Glomerular visceral epithelial cell (primary cell): ENCODE measurements at regions not wholly inside any gene's neighbourhood (a gene's known extent, or its start where the extent isn't known, plus 50 kb on each side); places are given as distances from the start of the nearest gene placed in this dataset.
"Not testable (repeated sequence)": the region's sequence is repeated elsewhere in the genome, so short reads cannot be mapped to it uniquely, and the experiment has no call there.

Experiments
- DNase-seq: peaks from one replicate; pipeline ENCODE4 v3.0.0-alpha.2; 2016; ENCODE audit errors: extremely low spot score

GRCh38 chr14:103186909-103187586, 63.8 kb downstream of the TNFAIP2 start:
- no peak for DNase-seq

DNA sequence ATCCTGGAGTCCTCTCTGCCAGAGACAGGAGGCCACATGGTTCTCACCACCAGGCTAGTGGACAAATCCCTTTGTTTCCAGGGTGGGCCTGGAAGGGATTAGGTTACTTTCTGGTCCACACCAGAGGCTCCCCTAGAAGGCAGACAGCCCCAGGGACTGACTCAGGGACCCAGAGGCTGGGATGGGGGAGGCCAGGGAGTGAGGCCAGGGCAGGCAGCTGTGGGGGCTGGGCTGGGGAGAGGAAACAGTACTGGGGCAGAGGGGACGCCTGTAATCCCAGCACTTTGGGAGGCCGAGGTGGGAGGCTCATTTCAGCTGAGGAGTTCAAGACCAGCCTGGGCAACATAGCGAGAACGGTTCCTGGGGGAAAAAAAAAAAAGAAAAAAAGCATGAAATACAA, 64.7 kb downstream of the TNFAIP2 start:
- no peak for DNase-seq

GRCh38 chr14:103188810-103189480, 65.7 kb downstream of the TNFAIP2 start:
- DNase-seq: peak; percentile 30

DNA sequence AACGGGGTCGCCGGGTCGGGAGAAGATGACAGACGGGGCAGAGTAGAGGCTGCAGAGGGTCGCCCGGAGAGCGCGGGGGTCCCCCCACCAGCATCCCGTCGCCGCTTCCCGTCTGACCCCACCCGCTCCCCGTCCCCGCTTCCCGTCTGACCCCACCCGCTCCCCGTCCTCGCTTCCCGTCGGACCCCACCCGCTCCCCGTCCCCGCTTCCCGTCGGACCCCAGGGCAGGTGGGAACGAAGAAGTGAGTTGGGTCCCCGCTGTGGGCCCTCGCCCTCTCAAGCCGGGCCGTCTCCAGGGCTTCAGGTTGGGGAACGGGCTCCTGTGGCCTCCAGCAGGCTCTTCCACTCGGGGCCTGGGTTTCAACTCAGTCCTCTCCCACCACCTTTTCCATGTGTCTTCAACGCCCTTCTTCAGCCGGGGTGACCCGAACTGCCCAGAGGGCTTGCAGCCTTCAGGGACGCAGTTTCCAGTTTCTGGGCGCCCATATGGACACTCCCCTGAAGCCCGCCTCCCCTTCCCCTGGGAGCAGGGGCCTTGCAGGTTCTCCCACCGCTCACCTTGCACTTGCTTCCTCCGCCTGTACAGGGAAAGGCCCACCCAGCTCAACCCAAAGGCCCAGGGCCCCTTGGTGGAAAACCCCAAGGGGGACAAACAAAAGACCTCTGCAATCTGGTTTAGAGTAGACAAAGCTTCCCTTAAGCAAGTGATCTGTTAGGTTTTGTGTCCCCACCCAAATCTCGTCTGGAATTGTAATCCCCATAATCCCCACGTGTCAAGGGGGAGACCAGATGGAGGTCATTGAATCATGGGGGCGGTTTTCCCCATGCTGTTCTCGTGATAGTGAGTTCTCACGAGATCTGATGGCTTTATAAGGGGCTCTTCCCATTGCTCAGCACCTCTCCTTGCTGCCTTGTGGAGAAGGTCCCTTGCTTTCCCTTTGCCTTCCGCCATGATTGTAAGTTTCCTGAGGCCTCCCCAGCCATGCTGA, 66.5 kb downstream of the TNFAIP2 start:
- DNase-seq: no peak

GRCh38 chr14:103190741-103191140, 67.5 kb downstream of the TNFAIP2 start:
- no peak for DNase-seq

DNA sequence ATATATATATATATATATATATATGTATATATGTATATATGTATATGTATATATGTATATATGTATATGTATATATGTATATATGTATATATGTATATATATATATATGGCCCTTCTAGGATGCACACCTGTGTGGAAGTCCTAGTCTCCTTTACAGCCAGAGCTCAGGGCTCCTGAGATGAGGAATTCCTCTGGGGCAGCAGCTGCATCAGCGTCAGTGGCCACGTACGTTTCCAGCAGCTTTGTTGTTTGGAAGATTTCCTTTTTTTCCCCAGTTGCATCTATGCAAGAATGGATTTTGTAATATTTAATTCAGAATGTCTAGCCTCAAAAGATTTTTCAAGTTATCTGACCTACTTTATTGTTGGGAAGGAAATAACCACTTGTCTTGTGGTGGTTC, 68.6 kb downstream of the TNFAIP2 start:
- DNase-seq: no peak

- DNase-seq: no peak
These were observed 69.1 kb downstream of the TNFAIP2 start for GRCh38 chr14:103192246-103192840.

- not testable (repeated sequence) for DNase-seq
These were observed 69.6 kb downstream of the TNFAIP2 start for GRCh38 chr14:103192861-103193260.

DNA sequence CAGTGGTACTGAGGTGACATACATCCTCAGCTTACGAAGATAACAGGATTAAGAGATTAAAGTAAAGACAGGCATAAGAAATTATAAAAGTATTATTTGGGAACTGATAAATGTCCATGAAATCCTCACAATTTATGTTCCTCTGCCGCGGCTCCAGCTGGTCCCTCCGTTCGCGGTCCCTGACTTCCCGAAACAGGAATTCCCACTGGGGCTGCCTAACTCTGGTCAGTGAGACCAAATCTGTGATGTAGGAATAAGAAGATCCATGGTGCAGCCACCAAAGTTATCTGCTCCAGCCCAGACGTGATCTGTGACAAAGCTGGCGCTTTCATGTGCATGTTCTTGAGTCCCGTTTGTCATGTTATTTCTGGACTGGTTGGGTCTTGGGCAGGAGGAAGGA, 70.2 kb downstream of the TNFAIP2 start:
- not testable (repeated sequence) for DNase-seq

DNA sequence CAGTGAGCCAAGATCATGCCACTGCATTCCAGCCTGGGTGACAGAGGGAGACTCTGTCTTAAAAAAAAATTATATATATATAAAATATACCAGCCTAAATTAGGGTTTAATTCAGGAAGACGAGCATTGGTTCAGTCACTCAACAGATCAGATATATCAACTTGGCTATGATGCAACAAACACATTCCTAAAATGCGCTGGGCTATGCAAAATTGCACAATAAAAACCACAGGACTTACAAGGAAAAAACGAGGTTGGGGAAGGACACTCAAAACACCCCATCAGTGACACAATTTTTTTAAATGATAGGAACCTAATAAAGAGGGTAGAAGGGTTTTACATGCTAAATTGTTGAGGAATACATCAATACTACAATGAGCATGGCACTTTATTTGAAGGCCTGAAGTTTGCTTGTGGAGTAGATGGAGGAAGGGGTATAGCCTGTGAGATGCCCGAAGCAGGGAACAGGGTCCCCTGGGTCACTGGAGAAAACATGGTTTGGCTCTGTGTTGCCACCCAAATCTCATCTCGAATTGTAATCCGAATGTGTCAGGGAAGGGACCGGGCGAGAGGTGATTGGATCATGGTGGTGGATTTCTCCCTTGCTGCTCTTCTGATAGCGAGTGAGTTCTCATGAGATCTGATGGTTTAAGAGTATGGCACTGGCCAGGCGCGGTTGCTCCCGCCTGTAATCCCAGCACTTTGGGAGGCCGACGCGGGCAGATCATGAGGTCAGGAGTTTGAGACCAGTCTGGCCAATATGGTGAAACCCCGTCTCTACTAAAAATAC, 71.2 kb downstream of the TNFAIP2 start:
- DNase-seq: peak; percentile 62

GRCh38 chr14:103195828-103196615, 72.8 kb downstream of the TNFAIP2 start:
- no peak for DNase-seq

DNA sequence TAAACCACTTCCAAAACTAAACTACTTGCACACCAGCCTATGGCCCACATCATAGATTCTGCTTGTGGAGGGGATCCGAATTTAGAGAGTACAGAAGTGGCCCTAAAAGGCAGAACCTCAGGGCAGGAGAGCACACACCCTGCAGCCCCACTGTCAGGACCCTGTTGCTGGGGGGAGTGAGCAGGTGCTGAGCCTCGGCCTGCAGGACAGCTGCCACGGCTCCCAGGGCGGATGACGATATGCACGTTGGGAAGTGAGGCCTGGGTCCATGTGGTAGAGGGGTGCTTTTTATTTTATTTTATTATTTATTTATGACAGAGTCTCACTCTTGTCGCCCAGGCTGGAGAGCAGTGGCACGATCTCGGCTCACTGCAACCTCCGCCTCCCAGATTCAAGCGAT, 73.5 kb downstream of the TNFAIP2 start:
- no peak for DNase-seq

DNA sequence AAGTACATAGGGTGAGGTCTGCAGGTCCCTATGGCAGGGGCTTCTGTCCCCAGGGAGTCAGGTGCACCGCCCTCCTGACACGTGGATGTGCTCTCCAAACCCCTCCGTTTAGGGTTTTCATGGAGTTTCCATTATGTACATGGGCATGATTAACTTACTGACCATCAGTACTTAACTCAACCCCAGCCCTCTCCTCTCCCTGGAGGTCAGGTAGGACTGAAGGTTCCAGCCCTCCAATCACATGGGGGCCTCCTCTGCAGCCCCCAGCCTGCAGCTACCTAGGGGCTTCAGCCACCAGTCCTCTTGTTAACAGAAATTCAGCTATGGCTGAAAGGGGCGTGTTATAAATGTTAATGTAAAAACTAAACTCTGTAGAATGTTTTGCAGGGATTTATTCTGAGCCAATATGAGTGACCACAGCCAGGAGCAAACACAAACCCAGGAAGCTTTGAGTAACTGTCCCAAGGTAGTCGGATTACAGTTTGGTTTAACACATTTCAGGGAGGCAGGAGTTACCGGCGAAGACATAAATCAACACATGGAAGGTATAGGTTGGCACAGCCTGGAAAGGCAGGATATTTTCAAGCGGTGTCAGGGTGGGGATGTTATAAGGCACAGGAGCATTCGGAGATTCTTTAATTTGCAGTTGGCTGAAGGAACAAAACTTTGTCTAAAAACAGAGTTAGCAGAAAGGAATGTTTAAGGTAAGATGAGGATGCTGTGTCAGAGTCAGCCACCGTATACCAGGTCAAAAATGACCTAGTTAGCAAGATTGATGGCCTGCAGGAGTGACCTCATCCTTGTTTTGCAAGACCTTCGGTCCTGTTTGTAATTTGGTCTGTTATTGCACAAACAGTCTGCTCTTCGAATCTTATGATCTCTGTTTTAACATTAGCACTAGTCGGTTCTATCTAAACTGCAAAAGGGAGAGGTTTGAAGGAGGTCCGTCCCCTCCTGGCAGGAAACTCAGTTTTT, 75.2 kb downstream of the TNFAIP2 start:
- peak; percentile 35 for DNase-seq

DNA sequence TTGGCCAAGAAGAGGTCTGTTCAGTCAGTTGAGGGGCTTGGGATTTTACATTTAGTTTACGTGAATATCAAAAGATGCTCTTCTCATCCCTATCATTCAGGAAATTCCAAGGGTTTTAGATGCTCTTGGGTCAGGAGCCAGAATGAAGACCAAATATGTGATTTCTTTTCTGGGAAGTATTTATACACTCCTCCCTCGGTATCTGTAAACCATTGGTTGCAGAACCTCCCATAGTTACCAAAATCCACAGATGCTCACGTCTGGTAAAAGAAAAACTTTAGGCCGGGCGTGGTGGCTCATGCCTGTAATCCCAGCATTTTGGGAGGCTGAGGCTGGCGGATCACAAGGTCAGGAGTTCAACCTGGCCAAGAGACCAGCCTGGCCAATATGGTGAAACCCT, 75.9 kb downstream of the TNFAIP2 start:
- DNase-seq: no peak

- no peak for DNase-seq
These were observed 78.5 kb downstream of the TNFAIP2 start for GRCh38 chr14:103201801-103202200.

GRCh38 chr14:103204852-103205540, 81.7 kb downstream of the TNFAIP2 start:
- DNase-seq: peak; percentile 30

- peak; percentile 6 for DNase-seq
These were observed 82.3 kb downstream of the TNFAIP2 start for GRCh38 chr14:103205541-103205906.

DNA sequence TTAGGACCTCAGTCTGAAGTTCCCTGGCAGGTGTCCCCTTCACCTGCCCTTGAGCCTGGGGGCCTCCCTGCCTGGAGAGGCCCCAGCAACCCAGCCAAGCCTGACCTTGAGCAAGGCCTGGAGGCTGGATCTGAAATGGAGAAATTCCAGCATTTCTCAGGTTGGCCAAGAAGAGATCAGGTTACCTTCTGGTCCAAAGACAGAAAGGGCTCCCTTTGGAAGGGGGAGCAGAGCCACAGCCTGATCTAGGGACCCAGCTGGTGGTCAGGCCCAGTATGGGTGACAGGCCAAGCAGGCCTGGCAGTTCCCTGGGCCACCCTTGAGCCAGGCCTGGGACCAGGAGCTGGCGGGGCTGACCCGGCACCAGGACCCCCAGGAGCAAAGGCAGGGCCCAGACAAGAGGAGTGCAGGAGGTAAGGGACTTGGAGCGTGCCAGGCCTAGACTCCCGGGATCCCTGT, 82.8 kb downstream of the TNFAIP2 start:
- peak; percentile 53 for DNase-seq
